ENCODE measurements at regions not wholly inside any gene's neighbourhood (a gene's known extent, or its start where the extent isn't known, plus 50 kb on each side); places are given as distances from the start of the nearest gene placed in this dataset.

- TF ChIP-seq PBX2 (CRISPR knock-in tag; IDR thresholded peaks at IDR 0.05; ENCODE audit: low read depth) (no peak), PBX2 (tag; conservative IDR thresholded peaks at IDR 0.05; ENCODE audit: low read depth) (no peak), ARID4B (CRISPR knock-in tag; IDR thresholded peaks at IDR 0.05) (no peak), ZFP1 (CRISPR knock-in tag; IDR thresholded peaks at IDR 0.05) (no peak), HNRNPH1 (optimal IDR thresholded peaks at IDR 0.05; ENCODE audit: low read depth, low read length) (no peak), SREBF2 (CRISPR knock-in tag; IDR thresholded peaks at IDR 0.05) (no peak), MEF2A (IDR thresholded peaks at IDR 0.05; ENCODE audit: control insufficient read depth, low read depth, low read length) (no peak), ZNF384 (IDR thresholded peaks at IDR 0.05; ENCODE audit: low read depth, low read length) (no peak), THRB (CRISPR knock-in tag; conservative IDR thresholded peaks at IDR 0.05) (no peak), CC2D1A (IDR thresholded peaks at IDR 0.05) (no peak), RREB1 (CRISPR knock-in tag; IDR thresholded peaks at IDR 0.05) (no peak)
These were observed 110.3 kb upstream of the TCF21 start (continued) for GRCh38 chr6:133778414-133779130.

All from K562 (cell line).